GM19372 (cell line): ENCODE measurements at regions not wholly inside any gene's neighbourhood (a gene's known extent, or its start where the extent isn't known, plus 50 kb on each side); places are given as distances from the start of the nearest gene placed in this dataset.

Experiments used
- ATAC-seq: cut with Tn5 transposase; IDR thresholded peaks from one replicate; pipeline ENCODE4 v1.9.1; 2021; ENCODE audit warnings: mild to moderate bottlenecking, low read depth, moderate library complexity; ENCODE audit not compliant: unreplicated experiment

DNA sequence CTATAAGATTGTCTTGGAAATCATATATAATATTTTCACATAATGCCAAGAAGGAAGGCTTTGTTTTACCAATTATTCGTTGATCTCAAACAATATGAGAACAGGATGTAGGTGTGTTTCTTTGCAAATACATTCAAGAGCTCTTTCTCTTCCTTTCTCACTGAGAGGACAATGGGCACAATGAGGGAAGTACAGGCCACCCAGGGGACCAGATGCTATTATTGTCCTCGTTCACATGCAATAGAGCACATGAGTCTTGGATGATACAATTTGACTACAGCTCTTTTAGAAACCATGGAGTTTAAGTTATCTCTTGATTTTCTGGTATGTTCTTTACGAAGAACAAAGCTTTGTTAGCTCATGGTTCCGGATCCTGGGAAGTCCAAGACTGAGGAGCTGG, 323.7 kb upstream of the KLF6 start:
- no peak for ATAC-seq

DNA sequence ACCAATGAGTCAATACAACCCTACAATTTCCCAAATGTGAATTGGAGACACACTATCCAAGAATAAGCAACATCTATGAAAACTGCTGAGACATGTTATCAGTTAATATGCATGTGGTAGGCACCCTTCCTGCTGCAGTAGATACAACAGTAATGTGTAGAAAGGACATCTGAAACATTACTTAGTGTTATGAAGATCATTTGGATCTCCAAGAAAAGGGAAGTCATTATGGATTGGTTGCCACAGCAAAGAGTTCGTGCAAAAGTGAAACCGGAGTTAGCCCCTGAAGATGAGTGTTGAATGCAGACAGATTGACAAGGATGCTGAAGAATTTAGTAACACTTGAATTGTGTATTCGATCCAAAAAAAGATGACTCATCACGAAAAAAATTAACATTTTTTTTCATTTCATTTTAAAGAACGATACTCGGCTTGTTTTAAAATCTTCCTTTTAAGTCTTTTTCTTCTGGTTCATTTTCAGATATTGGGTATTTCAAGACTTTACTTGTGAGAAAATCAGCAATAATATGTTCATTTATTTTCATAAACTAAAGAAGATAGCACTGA, 322.4 kb upstream of the KLF6 start:
- no peak for ATAC-seq

DNA sequence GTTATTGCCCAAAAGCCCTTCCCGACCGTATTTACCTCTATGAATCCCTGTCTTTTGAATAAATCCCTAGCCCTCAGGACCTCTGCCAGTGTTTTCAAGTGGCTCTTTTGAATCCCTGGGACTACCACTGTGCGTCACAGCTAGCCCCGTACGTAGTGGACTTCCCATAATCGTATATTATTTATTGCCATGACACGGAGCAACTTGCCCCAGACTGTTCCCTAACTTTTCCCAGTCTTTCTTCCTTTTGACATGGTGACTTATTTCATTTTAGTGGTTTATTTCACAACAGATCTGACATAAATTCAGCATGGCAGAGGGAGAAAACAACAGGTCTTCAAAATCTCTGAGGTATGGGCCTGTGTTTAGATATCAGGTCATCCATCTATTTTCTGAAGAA, 318.6 kb upstream of the KLF6 start:
- no peak for ATAC-seq

DNA sequence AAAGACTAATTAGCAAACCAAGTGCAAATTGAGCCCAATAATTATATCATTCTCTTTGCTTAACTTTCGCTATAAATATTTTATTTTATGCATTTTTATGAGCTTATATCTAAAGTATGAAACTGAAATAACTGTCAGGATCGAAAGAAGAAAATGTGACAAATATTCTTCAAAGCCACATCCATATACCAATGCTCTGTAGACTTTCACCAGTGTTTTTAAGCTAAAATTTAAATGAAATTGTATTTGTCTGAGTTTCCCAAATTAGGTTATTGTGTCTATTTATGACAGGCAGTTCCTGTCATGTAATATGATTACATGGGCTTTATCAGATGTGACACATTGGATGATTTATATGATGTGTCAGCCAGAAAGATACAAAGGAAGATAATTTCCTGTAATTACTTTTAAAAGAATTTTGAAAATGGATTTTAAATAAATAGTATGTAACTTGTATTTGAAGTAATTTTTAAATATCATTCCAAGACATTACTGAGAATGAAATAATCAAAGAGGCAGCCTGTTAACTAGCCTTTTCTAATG, 317.9 kb upstream of the KLF6 start:
- no peak for ATAC-seq

DNA sequence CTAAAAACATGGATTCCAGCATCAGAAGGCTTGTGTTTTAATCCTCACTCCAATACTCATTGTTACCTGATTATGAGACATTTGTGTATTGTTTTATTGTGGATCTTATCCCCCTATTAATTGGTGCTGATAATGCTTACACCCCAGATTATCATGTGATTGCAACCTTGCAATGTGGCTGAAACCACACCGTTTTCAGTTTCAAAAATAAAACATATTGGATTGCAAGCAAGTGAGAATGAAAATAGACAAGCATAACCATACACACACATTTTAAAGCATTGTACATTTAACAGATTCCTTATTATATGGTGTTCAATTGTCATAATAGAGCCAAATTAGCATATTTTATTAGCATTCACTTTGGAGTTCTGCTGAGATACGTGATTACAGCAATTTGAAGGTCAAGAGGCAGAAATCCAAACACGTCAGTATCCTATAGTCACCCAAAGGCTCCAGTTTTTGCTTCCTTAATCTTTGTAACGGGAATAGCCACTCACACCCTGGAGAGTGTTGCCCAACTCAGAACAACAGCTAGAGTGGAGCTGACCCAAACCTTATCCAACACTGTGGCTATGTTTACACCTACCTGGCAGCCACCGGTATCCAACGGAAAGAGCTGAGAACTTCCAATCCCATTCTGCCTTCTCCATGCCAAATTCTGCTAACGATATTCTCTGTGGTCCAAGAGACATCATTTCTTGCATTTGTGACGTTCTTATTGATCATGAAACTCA, 317.1 kb upstream of the KLF6 start:
- ATAC-seq: no peak

DNA sequence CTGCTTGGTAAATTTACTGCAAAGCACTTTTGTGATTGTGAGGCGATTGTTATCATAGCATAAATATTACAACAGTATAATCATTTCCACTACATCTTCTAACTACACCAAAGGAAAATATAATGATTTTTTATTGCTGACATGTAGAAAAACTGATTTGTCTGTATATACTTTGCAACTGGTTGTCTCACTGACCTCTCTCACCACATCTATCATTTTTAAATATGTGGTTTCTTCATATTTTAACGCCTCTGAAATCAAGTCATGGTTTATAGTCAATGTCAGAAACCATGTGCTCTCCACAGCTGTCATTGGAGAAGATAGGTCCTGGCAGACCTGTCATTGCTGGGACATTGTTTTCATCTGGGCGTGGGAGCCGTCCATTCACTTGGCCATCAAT, 315.4 kb upstream of the KLF6 start:
- no peak for ATAC-seq

DNA sequence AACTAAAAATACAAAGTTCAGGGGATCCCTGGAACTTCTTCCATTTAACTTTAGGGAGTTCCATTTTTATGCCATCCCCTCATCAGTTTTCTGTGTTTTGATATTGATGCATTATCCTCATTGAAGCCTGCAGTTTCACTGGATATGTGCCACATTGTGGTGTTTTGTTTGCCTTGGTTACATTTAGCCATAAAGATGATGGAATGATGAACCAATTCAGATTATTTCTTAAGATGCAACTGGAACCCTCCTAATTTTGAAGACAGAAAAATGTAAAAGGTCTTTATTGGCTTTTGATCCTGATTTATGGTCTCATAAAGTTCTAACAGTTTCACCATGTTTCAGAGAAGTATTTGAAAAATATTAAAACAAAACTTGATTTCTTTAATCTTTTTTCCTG, 314.2 kb upstream of the KLF6 start:
- ATAC-seq: no peak

DNA sequence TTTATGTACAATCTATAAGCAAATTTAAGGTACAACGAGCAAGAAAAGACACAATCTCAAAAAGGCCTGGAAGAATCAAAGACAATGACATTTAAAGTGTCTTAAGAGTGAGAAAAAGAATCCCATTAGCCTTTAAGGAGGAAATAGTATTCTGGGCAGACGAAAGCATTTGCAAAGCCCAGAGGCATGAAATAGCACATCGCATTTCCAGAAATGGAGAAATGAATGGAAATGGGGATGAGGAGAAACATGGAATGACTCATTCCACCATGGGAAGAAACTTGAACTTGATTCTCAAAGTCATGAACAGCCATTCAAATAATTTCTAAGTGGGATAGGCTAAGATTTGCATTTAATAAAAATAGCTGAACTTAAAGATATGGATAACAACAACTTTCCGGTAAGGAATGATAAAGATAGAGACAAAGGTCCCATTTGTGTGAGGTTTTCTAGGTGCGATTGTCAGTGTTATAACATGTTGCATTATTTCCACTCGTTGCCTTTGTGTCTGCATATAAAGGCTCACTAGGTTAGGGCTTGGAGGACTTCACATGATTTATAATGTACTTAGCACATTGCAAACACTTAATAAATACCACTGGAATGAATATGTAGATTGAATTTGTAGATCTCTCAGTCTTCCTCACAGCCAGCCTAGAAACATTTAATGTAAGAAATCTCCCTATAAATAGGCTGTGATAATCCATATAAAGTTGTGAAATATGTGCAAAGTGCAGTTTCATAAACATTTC, 310.3 kb upstream of the KLF6 start:
- ATAC-seq: no peak

DNA sequence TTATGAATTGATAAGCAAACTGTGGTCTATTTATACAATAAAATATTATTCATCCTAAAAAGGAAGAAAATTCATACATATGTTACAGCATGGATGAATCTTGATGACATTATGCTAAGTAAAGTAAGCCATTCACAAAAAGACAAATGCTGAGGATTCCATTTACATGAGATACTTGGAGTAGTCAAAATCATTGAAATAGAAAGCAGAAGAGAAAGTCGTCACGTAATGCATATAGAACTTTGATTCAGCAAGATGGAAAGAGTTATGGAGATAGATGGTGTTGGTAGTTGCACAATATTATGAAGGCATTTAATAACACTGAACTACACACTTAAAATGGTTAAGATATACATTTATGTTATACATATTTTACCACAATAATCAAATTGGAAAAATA, 309.7 kb upstream of the KLF6 start:
- no peak for ATAC-seq

DNA sequence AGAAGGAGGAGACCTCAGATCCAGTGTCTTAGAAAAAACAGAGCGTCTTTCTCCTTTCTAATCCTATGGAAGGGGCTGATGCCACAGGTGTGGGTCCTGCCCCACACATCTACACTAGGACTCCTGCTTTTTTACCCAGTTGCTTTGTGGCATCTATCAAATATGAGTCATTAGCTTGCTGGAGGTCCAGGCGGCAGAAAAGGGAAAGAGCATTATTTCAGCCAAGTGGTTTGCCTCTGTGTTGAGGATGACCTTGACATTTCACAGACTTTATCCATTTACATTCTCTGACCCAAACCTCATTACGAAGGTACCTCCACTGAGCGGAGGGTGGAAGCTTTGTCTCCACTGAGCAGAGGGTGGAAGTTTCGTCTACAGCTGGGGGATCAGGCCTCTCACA, 308.4 kb upstream of the KLF6 start:
- ATAC-seq: no peak

DNA sequence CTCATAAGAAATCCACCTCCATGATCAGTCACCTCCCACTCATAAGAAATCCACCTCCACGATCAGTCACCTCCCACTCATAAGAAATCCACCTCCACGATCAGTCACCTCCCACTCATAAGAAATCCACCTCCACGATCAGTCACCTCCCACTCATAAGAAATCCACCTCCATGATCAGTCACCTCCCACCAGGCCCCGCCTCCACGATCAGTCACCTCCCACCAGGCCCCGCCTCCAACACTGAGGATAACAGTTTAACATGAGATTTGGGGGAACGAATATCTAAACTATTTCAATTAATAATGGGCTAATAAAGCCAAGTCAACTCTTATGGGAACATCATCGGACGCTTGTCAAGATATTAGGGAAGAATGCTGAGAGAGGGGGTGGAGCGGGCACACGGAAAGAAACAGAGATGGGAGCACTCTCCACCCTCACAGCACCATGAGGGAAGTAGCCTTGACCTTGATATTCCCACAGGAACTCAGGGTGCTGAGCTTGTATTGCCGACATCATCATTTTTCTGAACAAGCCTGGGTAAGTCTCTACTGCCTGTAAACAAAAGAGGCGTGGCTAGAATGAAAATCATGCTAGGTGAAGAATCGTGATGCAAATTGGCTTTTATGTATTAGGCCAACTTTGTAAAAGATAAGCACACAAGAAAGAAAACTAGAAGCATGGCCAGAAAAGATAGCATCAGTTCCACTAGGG, 303.5 kb upstream of the KLF6 start:
- no peak for ATAC-seq

DNA sequence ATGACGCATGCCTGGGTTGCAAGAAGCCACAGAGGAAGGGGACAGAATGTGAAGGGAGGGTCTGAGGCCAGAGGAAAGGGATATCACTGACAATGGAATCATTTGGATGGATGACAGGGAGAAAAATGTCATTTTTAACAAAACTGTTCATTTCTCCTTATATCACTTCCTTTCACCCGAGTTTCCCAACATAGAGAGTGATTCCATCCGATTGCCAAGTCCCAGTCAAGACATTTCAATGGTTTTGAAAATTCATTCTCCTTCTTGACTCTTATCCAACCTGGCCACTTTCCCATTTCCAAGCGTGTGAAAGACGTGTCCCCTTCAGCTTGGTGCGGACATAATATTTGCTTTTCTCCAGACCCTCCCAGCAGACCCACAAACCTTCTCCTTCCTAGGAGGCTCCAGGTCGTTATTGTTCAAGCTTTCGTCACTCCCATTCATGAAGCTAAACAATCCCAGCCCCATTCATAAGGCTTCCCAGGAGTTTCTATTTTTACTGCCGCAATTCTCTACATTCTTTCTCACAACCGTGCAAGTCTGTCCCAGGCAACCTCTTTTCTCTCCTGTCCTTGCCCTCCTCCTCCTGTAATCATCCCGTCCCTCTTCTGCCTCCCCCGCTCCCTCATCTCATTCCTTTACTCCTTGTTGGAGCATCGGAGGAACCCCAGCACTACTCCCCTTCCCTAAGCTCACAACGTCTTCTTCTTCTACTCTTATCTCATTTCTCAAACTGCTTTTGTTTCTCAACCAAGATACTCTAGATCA, 301.3 kb upstream of the KLF6 start:
- no peak for ATAC-seq

DNA sequence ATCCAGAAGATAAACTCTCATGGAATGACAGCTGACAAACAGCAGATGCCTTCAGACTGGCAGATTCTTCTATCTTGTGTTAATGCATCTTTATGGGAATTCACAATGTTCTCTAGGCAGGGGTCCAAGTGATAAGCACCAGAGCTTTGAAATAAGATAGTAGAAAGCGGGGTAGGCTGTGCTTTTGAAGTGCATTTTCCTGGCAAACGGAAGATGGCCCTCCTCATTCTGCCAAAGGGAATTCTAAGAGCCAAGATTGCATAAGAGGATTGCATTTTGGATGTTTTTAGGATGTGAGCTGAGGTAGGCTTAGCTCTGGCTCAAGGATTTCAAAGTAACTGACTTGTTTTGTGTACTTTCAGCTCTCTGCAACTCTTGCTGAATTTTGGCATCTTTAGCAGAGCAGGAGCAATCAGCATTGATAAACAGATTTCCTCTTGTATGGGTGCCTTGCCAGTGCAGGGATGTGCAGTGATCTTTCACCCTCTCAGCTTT, 298.5 kb upstream of the KLF6 start:
- no peak for ATAC-seq

DNA sequence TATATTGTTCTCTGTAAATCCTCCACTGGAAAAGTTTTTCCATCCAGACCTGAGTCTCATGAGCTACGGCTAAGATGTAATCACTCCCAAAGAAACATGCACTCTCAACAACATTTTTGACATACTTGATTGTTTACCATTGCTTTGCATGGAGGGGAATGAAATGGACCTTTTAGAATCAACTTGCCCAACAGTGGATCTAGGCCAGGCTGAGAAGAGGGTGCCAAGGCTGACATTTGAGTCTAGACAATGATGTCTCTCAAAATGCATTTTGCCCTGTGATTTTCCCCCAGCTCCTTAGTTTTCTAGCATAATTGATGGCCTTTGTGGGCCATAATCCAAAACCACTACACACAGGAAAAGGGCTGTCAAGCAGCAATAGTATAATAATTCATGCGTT, 297.9 kb upstream of the KLF6 start:
- no peak for ATAC-seq

DNA sequence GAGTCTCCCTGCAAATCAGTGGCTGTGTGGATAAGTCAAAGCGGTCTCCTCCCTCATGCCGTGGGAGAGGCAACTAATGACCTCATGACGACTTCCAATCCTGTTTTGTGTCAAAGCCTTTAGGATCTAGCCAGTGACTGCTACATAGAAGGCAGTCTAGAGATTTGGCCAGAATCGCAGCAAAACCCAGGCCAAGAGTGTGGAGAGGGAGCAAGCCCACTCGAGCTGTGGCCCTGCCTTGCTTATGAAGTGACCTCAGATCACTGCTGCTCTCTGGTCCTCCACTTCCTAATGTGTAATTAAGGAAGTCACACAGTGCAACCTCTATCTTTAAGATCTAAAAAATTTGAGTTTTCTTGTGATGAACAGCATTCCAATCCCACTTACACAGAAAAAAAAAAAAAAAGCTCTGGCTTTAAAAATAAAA, 296.7 kb upstream of the KLF6 start:
- ATAC-seq: no peak

DNA sequence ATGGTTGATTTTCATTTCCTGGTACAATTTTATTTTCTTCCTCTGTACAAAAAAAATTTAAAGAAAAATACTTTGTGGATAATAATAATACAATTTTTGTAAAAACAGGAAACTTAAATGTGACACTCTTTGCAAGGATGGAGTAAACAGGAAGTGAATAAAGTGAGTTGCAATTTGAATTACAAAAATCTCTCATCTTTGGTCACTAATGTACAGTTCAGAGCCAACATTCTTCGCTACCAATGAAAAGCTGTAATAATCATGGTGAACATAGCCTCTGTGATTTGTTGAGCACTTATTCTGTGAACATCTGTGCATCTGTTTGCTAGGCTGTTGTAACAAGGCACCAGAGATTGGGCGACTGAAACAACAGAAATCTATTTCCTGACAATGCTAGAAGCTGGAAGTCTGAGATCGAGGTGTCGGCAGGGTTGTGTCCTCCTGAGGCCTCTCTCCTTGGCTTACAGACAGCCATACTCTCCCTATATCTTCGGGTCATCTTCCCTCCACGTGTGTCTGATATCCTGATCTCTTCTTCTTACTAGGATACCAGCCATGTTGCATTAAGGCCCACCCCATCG, 295.3 kb upstream of the KLF6 start:
- no peak for ATAC-seq

DNA sequence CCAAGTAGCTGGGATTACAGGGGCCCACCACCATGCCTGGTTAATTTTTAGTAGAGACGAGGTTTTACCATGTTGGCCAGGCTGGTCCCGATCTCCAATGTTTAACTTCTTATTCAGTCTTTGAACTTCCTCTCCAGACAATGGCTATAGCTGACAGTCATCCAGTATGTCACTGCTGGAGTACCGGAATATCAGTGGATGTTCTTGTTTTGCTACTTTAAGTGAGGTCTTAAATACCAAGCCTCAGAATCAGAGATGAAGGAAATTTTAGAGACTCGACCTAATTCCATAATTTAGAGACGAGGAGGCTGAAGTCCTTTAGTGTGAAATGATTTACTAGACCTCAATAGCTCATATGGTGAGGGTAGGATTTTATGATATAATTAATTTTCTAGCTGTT, 294.8 kb upstream of the KLF6 start:
- ATAC-seq: no peak

DNA sequence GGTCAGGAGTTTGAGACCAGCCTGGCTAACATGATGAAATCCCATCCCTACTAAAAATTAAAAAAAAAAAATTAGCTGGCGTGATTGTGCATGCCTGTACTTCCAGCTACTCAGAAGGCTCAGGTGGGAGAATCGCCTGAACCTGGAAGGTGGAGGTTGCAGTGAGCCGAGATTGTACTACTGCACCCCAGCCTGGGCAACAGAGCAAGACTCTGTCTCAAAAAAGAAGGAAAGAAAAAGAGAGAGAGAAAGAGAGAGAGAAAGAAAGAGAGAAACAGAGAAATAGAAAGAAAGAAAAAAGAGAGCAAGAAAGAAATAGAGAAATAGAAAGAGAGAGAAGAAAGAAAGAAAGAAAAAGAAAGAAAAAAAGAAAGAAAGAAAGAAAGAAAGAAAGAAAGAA, 292.8 kb upstream of the KLF6 start:
- ATAC-seq: no peak

DNA sequence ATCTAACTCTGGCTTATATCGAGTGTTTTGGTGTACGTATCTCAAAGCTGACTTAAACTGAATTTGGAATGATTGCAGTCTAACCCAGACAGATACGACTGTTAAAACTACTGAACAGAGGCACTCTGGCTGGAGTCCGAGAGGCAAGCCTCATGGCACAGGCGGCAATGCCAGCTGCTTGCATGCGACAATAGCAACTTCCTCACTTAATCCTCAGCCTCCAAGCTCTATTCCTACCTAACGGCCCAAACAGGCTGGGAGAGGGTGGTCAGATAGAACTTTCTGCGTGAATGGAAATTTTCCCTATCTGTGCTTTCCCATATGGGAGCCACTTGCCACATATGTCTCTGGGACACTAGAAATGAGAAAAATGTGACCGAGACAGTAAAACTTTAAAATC, 292.0 kb upstream of the KLF6 start:
- no peak for ATAC-seq

DNA sequence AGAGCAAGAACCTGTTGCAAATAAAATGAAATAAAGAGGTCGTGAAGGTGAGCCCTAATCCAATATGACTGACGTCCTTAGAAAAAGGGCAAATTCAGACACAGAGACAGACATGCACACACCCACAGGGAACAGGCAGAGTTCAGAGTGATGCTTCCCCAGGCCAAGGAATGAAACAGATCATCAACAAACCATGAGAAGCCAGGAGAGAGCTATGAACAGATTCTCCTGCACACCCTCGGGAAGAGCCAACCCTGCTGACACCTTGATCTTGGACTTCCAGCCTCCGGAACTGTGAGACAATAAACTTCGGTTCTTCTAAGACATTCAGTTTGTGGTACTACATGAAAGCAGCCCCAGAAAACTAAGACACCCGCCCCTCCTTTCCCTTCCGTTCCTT, 290.4 kb upstream of the KLF6 start:
- no peak for ATAC-seq
